ENCODE measurements at regions not wholly inside any gene's neighbourhood (a gene's known extent, or its start where the extent isn't known, plus 50 kb on each side); places are given as distances from the start of the nearest gene placed in this dataset.
A peak's percentile ranks its signal among the peaks of the same experiment; 100 is the strongest.

DNA sequence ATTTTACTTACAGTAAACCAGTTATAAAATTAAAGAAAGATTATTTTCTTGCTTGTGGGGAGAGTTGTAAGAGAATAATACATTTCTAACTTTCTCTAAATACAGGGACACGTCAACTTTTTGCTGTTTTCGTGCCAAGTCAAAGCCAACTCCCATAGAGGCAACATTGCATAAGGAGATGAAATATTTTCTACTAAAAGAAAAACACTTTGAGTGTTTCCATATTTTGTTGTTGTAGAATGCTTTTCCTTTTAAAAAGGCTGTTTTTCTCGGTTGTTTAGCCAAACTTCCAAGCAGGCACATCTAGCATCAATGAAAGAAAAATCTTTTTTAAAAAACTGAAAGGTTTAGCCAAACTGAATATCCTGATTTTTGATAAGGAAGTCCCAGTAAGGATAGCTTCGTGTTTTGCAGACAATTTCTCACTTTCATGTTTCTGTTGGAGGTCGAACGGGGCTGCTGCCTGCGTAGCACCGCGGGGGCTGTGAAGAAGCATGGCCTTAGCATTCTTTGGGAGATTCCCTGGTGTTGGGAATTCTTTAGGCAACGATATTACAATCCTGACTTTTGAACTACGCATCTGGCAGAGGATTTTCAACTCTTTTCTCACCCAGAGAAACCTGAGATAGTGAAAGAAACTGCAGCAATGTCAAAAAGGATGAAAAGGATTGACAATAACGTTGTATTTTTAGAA is 108.1 kb upstream of the FBXL7 start:
- H2AK5ac ChIP-seq (ENCODE audit: low read depth, low read length) = no peak overlapping the region
- no peaks in the 10 kb centered on the region for H4K20me1 ChIP-seq (ENCODE audit: insufficient read depth, low read length)
- no peak overlapping the region for H4K91ac ChIP-seq (ENCODE audit: insufficient read depth, low read depth, low read length)
- H3K18ac ChIP-seq (ENCODE audit: low read depth, low read length) = no peak overlapping the region
- H2AK9ac ChIP-seq (replicated peaks; ENCODE audit: low read depth, low read length, poor library complexity) = no peak overlapping the region
- no peak overlapping the region for H3K23ac ChIP-seq (ENCODE audit: low read depth, low read length)
- H3K4me1 ChIP-seq (ENCODE audit: control insufficient read depth, insufficient read depth, low read length) = peaks cover 2% of the 10 kb centered on the region; the same call in 1 of the 2 replicates
- H4K8ac ChIP-seq (ENCODE audit: low read depth in 2 of 2, low read length in 2 of 2) = no peak overlapping the region
- BruUV-seq (replicated peaks) = no TSS peak
- H3K9me3 ChIP-seq (ENCODE audit: control insufficient read depth, insufficient read depth, low read length) = no peaks in the 10 kb centered on the region
- TF ChIP-seq MXI1 (IDR thresholded peaks at IDR 0.05; ENCODE audit: borderline replicate concordance, low read depth, low read length) = no peak
- no peak for TF ChIP-seq CEBPB (IDR thresholded peaks at IDR 0.05; ENCODE audit: low read depth, low read length)
- TF ChIP-seq POLR2A (IDR thresholded peaks at IDR 0.05; ENCODE audit: low read depth, low read length) = no peak
- TF ChIP-seq, protein P1, sequence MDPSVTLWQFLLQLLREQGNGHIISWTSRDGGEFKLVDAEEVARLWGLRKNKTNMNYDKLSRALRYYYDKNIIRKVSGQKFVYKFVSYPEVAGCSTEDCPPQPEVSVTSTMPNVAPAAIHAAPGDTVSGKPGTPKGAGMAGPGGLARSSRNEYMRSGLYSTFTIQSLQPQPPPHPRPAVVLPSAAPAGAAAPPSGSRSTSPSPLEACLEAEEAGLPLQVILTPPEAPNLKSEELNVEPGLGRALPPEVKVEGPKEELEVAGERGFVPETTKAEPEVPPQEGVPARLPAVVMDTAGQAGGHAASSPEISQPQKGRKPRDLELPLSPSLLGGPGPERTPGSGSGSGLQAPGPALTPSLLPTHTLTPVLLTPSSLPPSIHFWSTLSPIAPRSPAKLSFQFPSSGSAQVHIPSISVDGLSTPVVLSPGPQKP (IDR thresholded peaks at IDR 0.05; ENCODE audit: borderline replicate concordance, low read depth, low read length) = no peak
- no peak for TF ChIP-seq RCOR1 (IDR thresholded peaks at IDR 0.05; ENCODE audit: insufficient replicate concordance, low read length)
- TF ChIP-seq RAD21 (IDR thresholded peaks at IDR 0.05; ENCODE audit: low read length) = no peak
- TF ChIP-seq CHD1 (IDR thresholded peaks at IDR 0.05; ENCODE audit: low read depth, low read length) = no peak
- no peak for TF ChIP-seq MAFK (IDR thresholded peaks at IDR 0.05; ENCODE audit: low read depth, low read length)
- TF ChIP-seq MAZ (IDR thresholded peaks at IDR 0.05; ENCODE audit: borderline replicate concordance, low read depth, low read length) = no peak
- TF ChIP-seq, protein P2, sequence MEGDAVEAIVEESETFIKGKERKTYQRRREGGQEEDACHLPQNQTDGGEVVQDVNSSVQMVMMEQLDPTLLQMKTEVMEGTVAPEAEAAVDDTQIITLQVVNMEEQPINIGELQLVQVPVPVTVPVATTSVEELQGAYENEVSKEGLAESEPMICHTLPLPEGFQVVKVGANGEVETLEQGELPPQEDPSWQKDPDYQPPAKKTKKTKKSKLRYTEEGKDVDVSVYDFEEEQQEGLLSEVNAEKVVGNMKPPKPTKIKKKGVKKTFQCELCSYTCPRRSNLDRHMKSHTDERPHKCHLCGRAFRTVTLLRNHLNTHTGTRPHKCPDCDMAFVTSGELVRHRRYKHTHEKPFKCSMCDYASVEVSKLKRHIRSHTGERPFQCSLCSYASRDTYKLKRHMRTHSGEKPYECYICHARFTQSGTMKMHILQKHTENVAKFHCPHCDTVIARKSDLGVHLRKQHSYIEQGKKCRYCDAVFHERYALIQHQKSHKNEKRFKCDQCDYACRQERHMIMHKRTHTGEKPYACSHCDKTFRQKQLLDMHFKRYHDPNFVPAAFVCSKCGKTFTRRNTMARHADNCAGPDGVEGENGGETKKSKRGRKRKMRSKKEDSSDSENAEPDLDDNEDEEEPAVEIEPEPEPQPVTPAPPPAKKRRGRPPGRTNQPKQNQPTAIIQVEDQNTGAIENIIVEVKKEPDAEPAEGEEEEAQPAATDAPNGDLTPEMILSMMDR (conservative IDR thresholded peaks at IDR 0.05; ENCODE audit: low read depth, low read length) = no peak
- no peak for TF ChIP-seq FOS (IDR thresholded peaks at IDR 0.05; ENCODE audit: low read depth, low read length)
- TF ChIP-seq SMC3 (IDR thresholded peaks at IDR 0.05; ENCODE audit: low read depth, low read length) = no peak
- TF ChIP-seq NFE2L2 (IDR thresholded peaks at IDR 0.05; ENCODE audit: low read depth, low read length) = no peak
- peak overlapping the region; percentile 40; the same call in 1 of the 2 replicates for H3K4me2 ChIP-seq (ENCODE audit: low read depth, low read length)
- H3K4ac ChIP-seq (ENCODE audit: low read depth, low read length) = no peak overlapping the region
- H3K79me1 ChIP-seq (ENCODE audit: low read depth in 1 of 2, low read length in 2 of 2) = no peaks in the 10 kb centered on the region
- no peak overlapping the region for H3K56ac ChIP-seq (ENCODE audit: extremely low read depth, insufficient read depth, low read length)
- H4K5ac ChIP-seq (ENCODE audit: low read depth, low read length) = no peak overlapping the region
- in situ Hi-C loops (cut with MboI; ENCODE audit: low sequenced_read_pairs) (no loop called here), dilution Hi-C loops (cut with HindIII; ENCODE audit: low sequenced_read_pairs, unreplicated experiment) (no loop called here), intact Hi-C loops (cut with micrococcal nuclease) (no loop called here)
- ChIA-PET POLR2A (ENCODE audit: unreplicated experiment) (no interaction called here), CTCF (no interaction called here)
- H3K27me3 ChIP-seq (ENCODE audit: control insufficient read depth, insufficient read depth, low read length) = peaks cover 5% of the 10 kb centered on the region
- H2BK20ac ChIP-seq (ENCODE audit: low read depth, low read length) = no peak overlapping the region
- no peak for ATAC-seq (ENCODE audit: low read depth)
- no peak overlapping the region for H2BK15ac ChIP-seq (ENCODE audit: low read depth, low read length)
- H3K14ac ChIP-seq (replicated peaks; ENCODE audit: low read depth, low read length) = no peak overlapping the region
- no peaks in the 10 kb centered on the region for H3K36me3 ChIP-seq (ENCODE audit: control insufficient read depth, insufficient read depth, low read length)
- no peak overlapping the region for H2AFZ ChIP-seq (replicated peaks; ENCODE audit: low read length, poor library complexity)
- no peaks in the 10 kb centered on the region for H3K9me1 ChIP-seq (ENCODE audit: insufficient read depth, low read length)
- H3K27ac ChIP-seq (ENCODE audit: insufficient read depth, low read length) = no peak overlapping the region
- no peak overlapping the region for H3K4me3 ChIP-seq (ENCODE audit: insufficient read depth, low read depth, low read length)
- 0% methylated on average over 1 of the region's 12 CpGs; no CpG with 5 or more reads in 1 of the 2 experiments for WGBS, 2 experiments (ENCODE audit: extremely low coverage in 2 of 2, insufficient read length in 1 of 2)
- H2BK5ac ChIP-seq (ENCODE audit: low read depth, low read length, poor library complexity, severe bottlenecking) = no peak overlapping the region
- H3K9ac ChIP-seq (ENCODE audit: low read depth, low read length) = no peak overlapping the region
- DNase-seq = no peak
- H2BK120ac ChIP-seq (ENCODE audit: low read depth, low read length) = no peak overlapping the region

Data from IMR-90 (cell line).